WTC11 (cell line): ENCODE measurements at regions not wholly inside any gene's neighbourhood (a gene's known extent, or its start where the extent isn't known, plus 50 kb on each side); places are given as distances from the start of the nearest gene placed in this dataset.

ENCODE experiments used
- ATAC-seq: fragments of 200-7000 bp; cut with Tn5 transposase; 2 replicates; pipeline ENCODE4 v1.10.0; 2021; ENCODE audit warnings: mild to moderate bottlenecking, moderate library complexity
- CTCF ChIA-PET: fragments of 300-600 bp; sonication (Branson Sonifier 250); formaldehyde crosslinking; loops from one replicate; lab custom pipeline; 2021; ENCODE audit warnings: antibody characterized with exemption; lab: Charles Lee
- POLR2A ChIA-PET: fragments of 350-600 bp; sonication (Branson Sonifier 250); formaldehyde crosslinking; loops from one replicate; lab custom pipeline; 2021; ENCODE audit warnings: antibody characterized with exemption; lab: Charles Lee
- DNase-seq: peaks from one replicate; pipeline ENCODE4 v3.0.0; 2021; ENCODE audit warnings: low spot score
- H3K27ac Mint-ChIP-seq: 2 replicates; pipeline ENCODE4 v1.8.0; 2021; ENCODE audit warnings: mixed read lengths
- H3K27me3 Mint-ChIP-seq: 2 replicates; pipeline ENCODE4 v1.8.0; 2021; ENCODE audit warnings: low read depth, mild to moderate bottlenecking, moderate library complexity, mixed read lengths
- H3K36me3 Mint-ChIP-seq: 2 replicates; pipeline ENCODE4 v1.8.0; 2021; ENCODE audit warnings: mixed read lengths
- H3K4me1 Mint-ChIP-seq: 2 replicates; pipeline ENCODE4 v1.8.0; 2022; ENCODE audit warnings: mixed read lengths
- H3K4me3 Mint-ChIP-seq: 2 replicates; pipeline ENCODE4 v1.8.0; 2021; ENCODE audit warnings: mild to moderate bottlenecking, moderate library complexity, mixed read lengths
- H3K9me3 Mint-ChIP-seq: 2 replicates; pipeline ENCODE4 v1.8.0; 2021; ENCODE audit warnings: mixed read lengths
- CBFB ChIP-seq: sonication (generic); formaldehyde crosslinking; IDR thresholded peaks from 2 replicates; pipeline ENCODE4 v1.8.1; 2022; ENCODE audit warnings: mild to moderate bottlenecking, low read depth, missing genetic modification reagents
- EMX1 ChIP-seq: fragments of 250-450 bp; sonication (Bioruptor Pico); IDR thresholded peaks from 2 replicates; pipeline ENCODE4 v1.8.0; 2021; ENCODE audit warnings: mild to moderate bottlenecking
- FOXK1 ChIP-seq: sonication (generic); formaldehyde crosslinking; IDR thresholded peaks from 2 replicates; pipeline ENCODE4 v1.8.0; 2022; ENCODE audit warnings: mild to moderate bottlenecking, moderate library complexity, missing genetic modification reagents
- FOXP1 ChIP-seq: sonication (generic); formaldehyde crosslinking; IDR thresholded peaks from 2 replicates; pipeline ENCODE4 v1.8.0; 2022; ENCODE audit warnings: missing genetic modification reagents, mild to moderate bottlenecking, moderate library complexity, borderline replicate concordance
- FOXP4 ChIP-seq: sonication (generic); formaldehyde crosslinking; IDR thresholded peaks from 2 replicates; pipeline ENCODE4 v1.8.0; 2022; ENCODE audit warnings: mild to moderate bottlenecking, missing genetic modification reagents
- JAZF1 ChIP-seq: fragments of 250-450 bp; sonication (Bioruptor Pico); IDR thresholded peaks from 2 replicates; pipeline ENCODE4 v1.9.0; 2021; ENCODE audit warnings: moderate library complexity, mild to moderate bottlenecking, inconsistent platforms
- MAX ChIP-seq: sonication (generic); formaldehyde crosslinking; IDR thresholded peaks from 2 replicates; pipeline ENCODE4 v1.8.0; 2022; ENCODE audit warnings: mild to moderate bottlenecking, missing genetic modification reagents
- SOX15 ChIP-seq: fragments of 250-450 bp; sonication (Bioruptor Pico); IDR thresholded peaks from 2 replicates; pipeline ENCODE4 v1.9.0; 2021; ENCODE audit warnings: mild to moderate bottlenecking
- SP1 ChIP-seq: sonication (generic); formaldehyde crosslinking; conservative IDR thresholded peaks from 2 replicates; pipeline ENCODE4 v1.8.1; 2022; ENCODE audit warnings: missing genetic modification reagents
- TEAD4 ChIP-seq: sonication (generic); formaldehyde crosslinking; IDR thresholded peaks from 2 replicates; pipeline ENCODE4 v1.8.0; 2022; ENCODE audit warnings: mild to moderate bottlenecking, missing genetic modification reagents
- USF2 ChIP-seq: sonication (generic); formaldehyde crosslinking; IDR thresholded peaks from 2 replicates; pipeline ENCODE4 v1.8.1; 2023; ENCODE audit warnings: mild to moderate bottlenecking, missing genetic modification reagents, moderate library complexity
- ZNF263 ChIP-seq: sonication (generic); formaldehyde crosslinking; IDR thresholded peaks from 2 replicates; pipeline ENCODE4 v1.8.1; 2022; ENCODE audit warnings: low read depth, mild to moderate bottlenecking, moderate library complexity, missing genetic modification reagents
- ZNF416 ChIP-seq: fragments of 250-450 bp; sonication (Bioruptor Pico); IDR thresholded peaks from 2 replicates; pipeline ENCODE4 v1.9.0; 2021; ENCODE audit warnings: mild to moderate bottlenecking, inconsistent platforms
- ZNF425 ChIP-seq: fragments of 250-450 bp; sonication (Bioruptor Pico); conservative IDR thresholded peaks from 2 replicates; pipeline ENCODE4 v1.9.0; 2021; ENCODE audit warnings: mild to moderate bottlenecking
- ZNF512 ChIP-seq: sonication (generic); formaldehyde crosslinking; IDR thresholded peaks from 2 replicates; pipeline ENCODE4 v1.8.1; 2022; ENCODE audit warnings: missing genetic modification reagents, borderline replicate concordance
- ZNF532 ChIP-seq: fragments of 250-450 bp; sonication (Bioruptor Pico); IDR thresholded peaks from 2 replicates; pipeline ENCODE4 v1.9.0; 2021; ENCODE audit warnings: mild to moderate bottlenecking, borderline replicate concordance

GRCh38 chr12:97754306-97754705 is 291.7 kb downstream of the RMST start (continued):
- TF ChIP-seq ZNF512 (CRISPR knock-in tag) (no peak), FOXP4 (no peak), EMX1 (no peak), ZNF532 (CRISPR knock-in tag) (no peak), SP1 (CRISPR knock-in tag) (no peak), ZNF416 (CRISPR knock-in tag) (no peak), USF2 (CRISPR knock-in tag) (no peak), SOX15 (CRISPR knock-in tag) (no peak)
- TF ChIP-seq, all 79 proteins: peak for 0

- ChIA-PET POLR2A (no interaction called here), CTCF (no interaction called here)
- no peaks in the 10 kb centered on the region for H3K27me3 Mint-ChIP-seq
- peaks cover 13% of the 10 kb centered on the region; the same call in 1 of the 2 replicates for H3K4me1 Mint-ChIP-seq
- no peak for TF ChIP-seq JAZF1 (CRISPR knock-in tag)
- no peak for TF ChIP-seq ZNF416 (CRISPR knock-in tag)
- no peaks in the 10 kb centered on the region for H3K9me3 Mint-ChIP-seq
- ATAC-seq (no peak), DNase-seq (no peak)
- no peak overlapping the region for H3K27ac Mint-ChIP-seq
- no peak overlapping the region for H3K4me3 Mint-ChIP-seq
- H3K36me3 Mint-ChIP-seq: no peaks in the 10 kb centered on the region
Observed at GRCh38 chr12:97756066-97756666, 293.6 kb downstream of the RMST start.

- no peaks in the 10 kb centered on the region for H3K27me3 Mint-ChIP-seq
- peaks cover 13% of the 10 kb centered on the region; the same call in 1 of the 2 replicates for H3K4me1 Mint-ChIP-seq
- H3K27ac Mint-ChIP-seq: no peak overlapping the region
- ATAC-seq (no peak), DNase-seq (no peak)
- ChIA-PET CTCF (no interaction called here), POLR2A (no interaction called here)
- H3K36me3 Mint-ChIP-seq: no peaks in the 10 kb centered on the region
- peaks cover under 1% of the 10 kb centered on the region for H3K9me3 Mint-ChIP-seq
- H3K4me3 Mint-ChIP-seq: no peak overlapping the region
- TF ChIP-seq FOXK1 (CRISPR knock-in tag) (no peak), TEAD4 (CRISPR knock-in tag) (no peak), ZNF512 (CRISPR knock-in tag) (no peak), CBFB (CRISPR knock-in tag) (no peak), FOXP1 (CRISPR knock-in tag) (no peak), JAZF1 (CRISPR knock-in tag) (no peak), MAX (CRISPR knock-in tag) (no peak), USF2 (CRISPR knock-in tag) (no peak), ZNF425 (CRISPR knock-in tag) (no peak), SP1 (CRISPR knock-in tag) (no peak), ZNF263 (CRISPR knock-in tag) (no peak)
Observed at GRCh38 chr12:97756741-97757140, 294.1 kb downstream of the RMST start.
